Activated T-helper 2 cell treated with anti-CD3 and anti-CD28 coated beads, Interferon-gamma antibody, Interleukin-2, Interleukin-4, amounts not matched to agents 10 μg/mL and 5 μg/mL and 100 μg/mL, durations not matched to agents 14 hours and 24 hours and 36 hours (primary cell): ENCODE measurements at regions not wholly inside any gene's neighbourhood (a gene's known extent, or its start where the extent isn't known, plus 50 kb on each side); places are given as distances from the start of the nearest gene placed in this dataset.

ENCODE experiments used
- DNase-seq: peaks from one replicate; pipeline ENCODE4 v3.0.0; 2021; ENCODE audit warnings: low spot score
- H3K27ac Mint-ChIP-seq: one replicate; pipeline ENCODE4 v1.8.0; 2021; ENCODE audit warnings: mixed read lengths
- H3K27me3 Mint-ChIP-seq: one replicate; pipeline ENCODE4 v1.8.0; 2021; ENCODE audit warnings: low read depth, mixed read lengths
- H3K36me3 Mint-ChIP-seq: one replicate; pipeline ENCODE4 v1.8.0; 2021; ENCODE audit warnings: low read depth, mixed read lengths
- H3K4me1 Mint-ChIP-seq: one replicate; pipeline ENCODE4 v1.8.0; 2021; ENCODE audit warnings: low read depth, mixed read lengths
- H3K4me3 Mint-ChIP-seq: one replicate; pipeline ENCODE4 v1.8.0; 2021; ENCODE audit warnings: low read depth, mild to moderate bottlenecking, moderate library complexity, mixed read lengths
- H3K9me3 Mint-ChIP-seq: one replicate; pipeline ENCODE4 v1.8.0; 2021; ENCODE audit warnings: mixed read lengths
- intact Hi-C: fragments of 100-400 bp; cut with micrococcal nuclease; formaldehyde crosslinking; loops from one replicate; pipeline ENCODE4 v1.15.1; 2023

DNA sequence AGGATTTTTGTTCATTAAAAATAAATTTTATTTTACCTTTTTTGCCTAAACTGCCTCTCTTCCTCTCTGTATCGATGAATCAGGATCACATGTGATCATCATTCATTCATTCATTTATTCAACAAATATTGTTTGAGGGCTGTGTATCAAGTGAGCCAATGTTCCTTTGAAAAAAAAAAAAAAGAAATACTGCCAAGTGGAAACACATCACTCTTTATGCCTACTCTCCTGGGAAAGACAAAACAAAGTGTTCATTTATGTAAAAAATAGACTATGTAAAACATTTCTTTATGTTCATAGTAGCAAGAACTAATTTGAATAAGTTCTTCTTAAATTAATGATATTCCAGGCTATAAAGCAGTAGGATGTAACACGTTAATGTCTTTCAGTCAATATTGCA is 233.1 kb downstream of the POSTN start:
- intact Hi-C loops: no loop called here
- H3K9me3 Mint-ChIP-seq: peaks cover 4% of the 10 kb centered on the region
- no peak overlapping the region for H3K27ac Mint-ChIP-seq
- H3K27me3 Mint-ChIP-seq: no peaks in the 10 kb centered on the region
- DNase-seq: no peak
- H3K4me3 Mint-ChIP-seq: no peak overlapping the region
- H3K4me1 Mint-ChIP-seq: no peaks in the 10 kb centered on the region
- H3K36me3 Mint-ChIP-seq: no peaks in the 10 kb centered on the region

- Mint-ChIP-seq H3K9me3 (peaks cover 4% of the 10 kb centered on the region), H3K36me3 (no peaks in the 10 kb centered on the region), H3K4me3 (no peak overlapping the region), H3K4me1 (no peaks in the 10 kb centered on the region), H3K27ac (no peak overlapping the region), H3K27me3 (no peaks in the 10 kb centered on the region)
- DNase-seq: no peak
- intact Hi-C loops: no loop called here
Measured at GRCh38 chr13:37364956-37365355, 233.6 kb downstream of the POSTN start.

GRCh38 chr13:37364007-37364406 is 234.6 kb downstream of the POSTN start:
- Mint-ChIP-seq H3K4me3 (no peak overlapping the region), H3K9me3 (peaks cover 4% of the 10 kb centered on the region), H3K27ac (no peak overlapping the region), H3K27me3 (no peaks in the 10 kb centered on the region), H3K4me1 (no peaks in the 10 kb centered on the region), H3K36me3 (no peaks in the 10 kb centered on the region)
- intact Hi-C loops: no loop called here
- no peak for DNase-seq

DNA sequence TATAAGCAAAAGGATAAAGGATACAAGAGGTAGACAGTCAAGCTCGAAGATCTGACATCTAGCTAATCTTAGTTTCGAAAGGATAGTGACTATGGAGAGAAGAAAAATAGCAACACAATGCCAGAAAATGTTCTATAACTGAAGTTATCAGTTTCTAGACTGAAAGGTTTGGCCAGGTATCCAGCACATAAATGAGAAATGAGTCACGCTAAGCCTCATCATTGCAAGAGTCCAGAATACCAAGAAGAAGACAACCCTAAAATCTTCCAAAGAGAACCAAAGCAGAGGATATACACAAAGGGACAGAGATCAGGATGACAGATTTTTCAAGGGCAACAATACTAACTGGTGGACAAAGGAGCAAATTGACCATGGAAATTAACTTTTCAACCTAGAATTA is 237.0 kb downstream of the POSTN start:
- no peaks in the 10 kb centered on the region for H3K36me3 Mint-ChIP-seq
- H3K4me1 Mint-ChIP-seq: no peaks in the 10 kb centered on the region
- no peaks in the 10 kb centered on the region for H3K27me3 Mint-ChIP-seq
- intact Hi-C loops: no loop called here
- no peak for DNase-seq
- H3K27ac Mint-ChIP-seq: no peak overlapping the region
- no peak overlapping the region for H3K4me3 Mint-ChIP-seq
- H3K9me3 Mint-ChIP-seq: peaks cover 4% of the 10 kb centered on the region

GRCh38 chr13:37360556-37360955 is 238.0 kb downstream of the POSTN start:
- Mint-ChIP-seq H3K4me3 (no peak overlapping the region), H3K36me3 (no peaks in the 10 kb centered on the region), H3K27ac (no peak overlapping the region), H3K9me3 (peaks cover 4% of the 10 kb centered on the region), H3K4me1 (no peaks in the 10 kb centered on the region), H3K27me3 (no peaks in the 10 kb centered on the region)
- no peak for DNase-seq
- intact Hi-C loops: no loop called here

- no peak overlapping the region for H3K27ac Mint-ChIP-seq
- no peaks in the 10 kb centered on the region for H3K36me3 Mint-ChIP-seq
- no peak overlapping the region for H3K4me3 Mint-ChIP-seq
- DNase-seq: no peak
- no peaks in the 10 kb centered on the region for H3K9me3 Mint-ChIP-seq
- intact Hi-C loops: no loop called here
- H3K4me1 Mint-ChIP-seq: no peaks in the 10 kb centered on the region
- H3K27me3 Mint-ChIP-seq: no peaks in the 10 kb centered on the region
Measured at GRCh38 chr13:37357548-37357947, 241.0 kb downstream of the POSTN start.

GRCh38 chr13:37353911-37354310 is 244.7 kb downstream of the POSTN start:
- H3K27ac Mint-ChIP-seq: no peak overlapping the region
- peaks cover under 1% of the 10 kb centered on the region for H3K9me3 Mint-ChIP-seq
- intact Hi-C loops: no loop called here
- DNase-seq: no peak
- no peaks in the 10 kb centered on the region for H3K36me3 Mint-ChIP-seq
- no peaks in the 10 kb centered on the region for H3K27me3 Mint-ChIP-seq
- no peak overlapping the region for H3K4me3 Mint-ChIP-seq
- H3K4me1 Mint-ChIP-seq: no peaks in the 10 kb centered on the region

DNA sequence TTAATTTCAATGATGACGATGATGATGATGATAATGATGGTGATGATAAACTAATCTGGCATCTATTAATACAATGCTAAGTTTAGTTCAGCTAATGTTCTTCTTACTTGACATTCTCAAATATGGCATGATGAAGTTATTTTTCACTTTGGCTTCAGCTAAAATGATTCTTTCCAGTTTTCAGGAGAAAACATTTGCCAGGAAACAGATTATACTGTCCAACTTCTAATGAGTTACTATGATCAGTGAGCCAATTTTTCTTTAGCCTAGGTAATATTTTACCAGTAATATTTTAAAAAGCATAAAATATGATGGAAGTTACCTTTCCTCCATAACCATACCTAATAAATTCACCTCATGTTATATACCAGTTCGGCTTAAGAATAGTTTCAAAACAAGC is 245.7 kb upstream of the CSNK1A1L start:
- intact Hi-C loops: no loop called here
- DNase-seq: no peak
- Mint-ChIP-seq H3K27ac (no peak overlapping the region), H3K4me3 (no peak overlapping the region), H3K9me3 (peaks cover 4% of the 10 kb centered on the region), H3K27me3 (no peaks in the 10 kb centered on the region), H3K4me1 (no peaks in the 10 kb centered on the region), H3K36me3 (no peaks in the 10 kb centered on the region)

DNA sequence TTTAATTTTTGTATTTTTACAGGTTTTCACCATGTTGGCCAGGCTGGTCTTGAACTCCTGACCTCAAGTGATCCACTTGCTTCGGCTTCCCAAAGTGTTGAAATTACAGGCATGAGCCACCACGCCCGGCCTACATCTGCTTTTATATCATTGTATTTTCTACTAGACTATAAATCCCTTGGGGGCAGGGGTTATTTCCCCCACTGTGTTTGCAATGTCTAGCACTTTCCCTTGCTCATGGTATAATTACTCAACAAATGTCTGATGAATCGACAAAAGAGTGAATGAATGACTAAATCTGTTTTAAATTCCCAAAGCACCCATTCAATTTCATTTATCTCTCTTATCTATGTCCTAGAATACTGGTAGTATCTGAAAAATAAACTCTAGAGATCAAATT is 244.5 kb upstream of the CSNK1A1L start:
- DNase-seq: no peak
- H3K27ac Mint-ChIP-seq: no peak overlapping the region
- H3K36me3 Mint-ChIP-seq: no peaks in the 10 kb centered on the region
- peaks cover 4% of the 10 kb centered on the region for H3K9me3 Mint-ChIP-seq
- no peak overlapping the region for H3K4me3 Mint-ChIP-seq
- H3K4me1 Mint-ChIP-seq: no peaks in the 10 kb centered on the region
- no peaks in the 10 kb centered on the region for H3K27me3 Mint-ChIP-seq
- intact Hi-C loops: no loop called here

GRCh38 chr13:37348916-37349643 is 243.6 kb upstream of the CSNK1A1L start:
- Mint-ChIP-seq H3K9me3 (peaks cover 4% of the 10 kb centered on the region), H3K36me3 (no peaks in the 10 kb centered on the region), H3K27me3 (no peaks in the 10 kb centered on the region), H3K27ac (no peak overlapping the region), H3K4me3 (no peak overlapping the region), H3K4me1 (no peaks in the 10 kb centered on the region)
- no peak for DNase-seq
- intact Hi-C loops: no loop called here

DNA sequence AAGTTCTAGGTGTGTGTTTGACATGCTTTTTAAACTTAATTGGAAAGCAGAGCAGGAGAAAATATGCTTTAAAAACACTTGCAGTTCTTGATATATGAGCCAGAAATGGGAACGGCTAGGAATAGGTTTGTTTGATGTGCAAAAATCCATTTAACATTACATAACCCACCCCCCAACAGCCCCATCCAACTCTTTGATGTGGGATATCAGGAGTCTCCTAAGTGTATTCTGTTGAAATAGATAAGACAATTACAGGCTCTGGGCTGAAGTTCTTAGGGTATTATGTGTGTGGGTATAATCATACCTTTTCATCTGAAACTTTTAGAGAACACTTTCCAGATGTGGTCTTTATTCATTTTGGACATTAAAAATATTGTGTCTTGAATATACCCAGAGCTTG is 240.4 kb upstream of the CSNK1A1L start:
- Mint-ChIP-seq H3K4me1 (no peaks in the 10 kb centered on the region), H3K9me3 (peaks cover 4% of the 10 kb centered on the region)
- intact Hi-C loops: no loop called here

GRCh38 chr13:37345391-37345790 is 239.9 kb upstream of the CSNK1A1L start:
- Mint-ChIP-seq H3K4me1 (no peaks in the 10 kb centered on the region), H3K9me3 (peaks cover 4% of the 10 kb centered on the region), H3K36me3 (no peaks in the 10 kb centered on the region), H3K27me3 (no peaks in the 10 kb centered on the region), H3K4me3 (no peak overlapping the region), H3K27ac (no peak overlapping the region)
- no peak for DNase-seq
- intact Hi-C loops: no loop called here

More for the DNA sequence above, 240.4 kb upstream of the CSNK1A1L start:
- DNase-seq: no peak
- H3K27me3 Mint-ChIP-seq: no peaks in the 10 kb centered on the region
- no peaks in the 10 kb centered on the region for H3K36me3 Mint-ChIP-seq
- H3K27ac Mint-ChIP-seq: no peak overlapping the region
- H3K4me3 Mint-ChIP-seq: no peak overlapping the region

GRCh38 chr13:37344056-37344455 is 238.6 kb upstream of the CSNK1A1L start:
- peaks cover 4% of the 10 kb centered on the region for H3K9me3 Mint-ChIP-seq
- DNase-seq: no peak
- intact Hi-C loops: no loop called here
- no peaks in the 10 kb centered on the region for H3K36me3 Mint-ChIP-seq
- no peak overlapping the region for H3K27ac Mint-ChIP-seq
- H3K4me3 Mint-ChIP-seq: no peak overlapping the region
- no peaks in the 10 kb centered on the region for H3K4me1 Mint-ChIP-seq
- no peaks in the 10 kb centered on the region for H3K27me3 Mint-ChIP-seq

- intact Hi-C loops: no loop called here
- Mint-ChIP-seq H3K4me3 (no peak overlapping the region), H3K27me3 (no peaks in the 10 kb centered on the region), H3K4me1 (no peaks in the 10 kb centered on the region), H3K36me3 (no peaks in the 10 kb centered on the region), H3K9me3 (no peaks in the 10 kb centered on the region), H3K27ac (no peak overlapping the region)
- DNase-seq: no peak
Measured at GRCh38 chr13:37342205-37342604, 236.7 kb upstream of the CSNK1A1L start.
